Glomerular visceral epithelial cell (primary cell): ENCODE measurements at regions not wholly inside any gene's neighbourhood (a gene's known extent, or its start where the extent isn't known, plus 50 kb on each side); places are given as distances from the start of the nearest gene placed in this dataset.

Experiments used
- DNase-seq: peaks from one replicate; pipeline ENCODE4 v3.0.0-alpha.2; 2016; ENCODE audit errors: extremely low spot score

DNA sequence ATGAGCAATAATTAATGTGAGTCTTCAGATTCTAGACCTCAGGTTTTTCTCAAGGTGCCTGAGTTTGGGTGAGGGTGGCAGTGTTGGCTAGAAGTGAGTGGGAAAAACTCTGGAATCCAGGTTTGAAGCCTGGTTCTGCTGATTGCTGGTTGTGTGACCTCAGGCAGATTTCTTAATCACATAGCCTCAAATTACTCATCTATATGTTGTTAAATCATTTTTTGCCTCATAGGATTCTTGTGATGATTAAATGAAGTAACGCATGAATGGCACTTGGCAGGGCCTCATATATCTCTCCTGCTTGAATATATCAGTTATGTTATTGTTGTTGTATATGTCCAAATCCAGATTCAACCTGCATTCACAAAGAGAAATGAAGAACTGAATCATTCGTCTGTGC lies 60.5 kb downstream of the NR2F2 start:
- DNase-seq: peak; percentile 27

DNA sequence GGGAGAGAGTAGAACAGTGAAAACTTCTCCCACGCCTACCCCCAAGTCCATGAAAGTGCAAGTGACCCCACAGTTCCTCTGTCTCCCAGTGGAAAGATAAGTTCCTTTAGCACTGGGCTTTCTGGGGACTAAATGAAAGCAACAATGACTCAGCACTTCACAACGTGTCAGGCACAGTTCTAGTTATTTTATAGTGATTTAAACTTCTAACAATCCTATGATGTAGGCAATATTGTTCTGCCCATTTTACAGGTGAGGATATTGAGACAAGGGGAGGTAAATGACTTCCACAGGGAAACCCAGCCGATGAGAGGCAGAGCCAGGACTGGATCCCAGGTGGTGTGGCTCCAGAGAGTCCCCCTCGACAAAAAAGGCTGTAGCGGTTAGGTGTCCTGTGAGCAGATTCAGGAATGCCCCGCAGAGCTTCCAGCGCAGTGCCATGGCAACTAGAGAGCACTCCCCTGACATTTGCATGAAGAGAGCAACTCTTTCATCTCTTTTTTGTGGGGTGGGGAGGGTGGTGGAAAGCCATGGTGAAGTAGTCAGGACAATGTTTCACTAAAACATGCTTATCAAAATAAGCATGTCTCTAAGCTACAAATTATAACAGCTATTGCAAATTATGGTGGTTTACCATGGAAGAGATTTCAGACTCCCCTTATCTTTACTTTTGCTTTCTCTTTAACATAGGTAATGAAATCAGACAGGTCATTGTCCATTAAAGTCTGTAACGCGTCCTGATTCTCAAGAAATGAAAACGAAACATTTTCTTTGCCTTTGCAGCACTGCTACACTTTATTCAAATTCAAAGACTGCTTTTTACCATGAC lies 62.1 kb downstream of the NR2F2 start:
- DNase-seq: no peak

DNA sequence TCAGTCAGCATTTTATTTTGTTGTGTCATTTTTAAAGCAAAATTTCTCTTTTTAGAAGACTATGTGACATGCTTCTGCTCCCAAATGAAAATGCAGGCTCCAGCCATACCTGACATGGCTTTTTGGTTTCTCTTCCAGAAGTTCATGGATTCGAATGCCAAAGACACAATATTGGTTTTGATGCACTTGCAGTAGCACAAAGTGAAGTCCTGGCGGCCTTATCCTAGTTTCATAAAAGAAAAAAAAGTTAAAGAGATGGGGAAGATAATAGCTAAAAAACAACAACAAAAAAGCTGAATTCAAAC lies 62.7 kb downstream of the NR2F2 start:
- DNase-seq: no peak

DNA sequence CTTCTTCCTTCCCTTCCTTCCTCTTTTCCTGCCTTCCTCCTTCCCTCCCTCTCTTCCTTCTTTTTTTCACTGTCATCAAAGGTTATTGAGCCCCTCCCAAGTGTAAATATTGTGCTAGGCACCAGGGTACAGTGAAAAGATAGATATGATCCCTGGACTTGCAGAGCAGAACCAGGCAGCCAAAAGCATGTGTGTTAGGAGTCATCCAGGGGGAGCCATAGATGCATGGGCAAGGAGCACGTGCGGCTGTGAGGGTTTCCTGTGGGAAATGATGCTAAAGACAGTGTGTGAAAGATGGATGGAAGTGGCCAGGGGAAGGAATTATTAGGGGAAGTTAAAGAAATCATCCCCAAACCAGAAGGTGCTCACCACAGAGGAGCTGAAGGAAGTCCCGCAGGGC lies 65.2 kb downstream of the NR2F2 start:
- no peak for DNase-seq

DNA sequence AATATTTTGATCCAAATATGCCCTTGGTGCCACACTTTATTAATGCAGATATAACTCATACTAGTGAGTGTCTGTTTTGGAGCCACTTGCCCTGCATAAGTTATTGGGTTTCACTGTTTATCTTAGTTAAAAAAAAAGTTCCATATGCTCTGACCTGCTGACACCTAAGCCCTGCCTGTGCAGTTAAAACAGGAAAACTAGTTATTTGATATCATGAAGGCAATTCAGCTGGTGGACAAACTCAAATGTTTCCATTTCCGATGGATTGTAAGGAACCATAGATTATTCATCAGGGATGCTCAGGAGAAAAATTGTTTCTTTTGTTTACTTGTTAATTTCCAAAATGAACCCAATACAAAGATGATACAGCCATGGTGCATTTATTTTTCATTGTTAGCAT lies 68.3 kb downstream of the NR2F2 start:
- no peak for DNase-seq

DNA sequence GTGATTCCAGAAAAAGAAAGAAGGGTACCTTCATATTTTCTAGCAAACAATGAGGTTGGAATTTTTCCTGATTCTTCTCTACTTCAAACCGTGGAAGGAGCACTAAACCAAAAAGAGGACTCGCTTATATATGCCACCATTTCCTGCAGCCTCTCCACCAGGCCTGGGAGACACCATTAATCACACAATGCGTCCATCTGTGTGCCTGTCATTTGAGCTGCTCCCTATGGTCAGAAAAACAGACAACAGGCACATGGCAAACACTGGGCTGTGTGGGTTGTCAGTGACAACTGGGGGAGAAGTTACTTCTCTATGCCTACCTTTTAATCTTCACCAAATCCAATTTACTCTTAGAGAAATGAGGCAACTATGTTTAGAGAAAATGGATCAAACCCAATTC lies 71.9 kb downstream of the NR2F2 start:
- DNase-seq: no peak

DNA sequence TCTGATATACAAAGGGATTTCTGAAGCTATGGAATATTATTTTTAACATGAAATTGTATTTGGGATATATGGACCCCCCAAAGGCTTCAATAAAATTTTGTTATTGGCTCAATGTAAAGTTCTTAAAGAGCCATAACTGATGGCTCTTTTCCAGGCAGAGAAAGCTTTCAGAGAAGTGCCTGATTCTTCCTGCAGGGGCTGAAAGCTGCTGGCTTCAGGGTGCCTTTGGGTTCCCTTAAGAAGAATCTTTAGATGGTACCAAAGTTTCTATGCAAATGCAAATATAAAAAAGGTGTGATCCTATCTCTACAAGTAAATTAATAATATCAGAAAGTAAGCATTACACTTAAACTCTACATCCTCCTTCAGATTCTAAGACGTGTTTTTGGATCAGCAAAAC lies 72.6 kb downstream of the NR2F2 start:
- DNase-seq: no peak

DNA sequence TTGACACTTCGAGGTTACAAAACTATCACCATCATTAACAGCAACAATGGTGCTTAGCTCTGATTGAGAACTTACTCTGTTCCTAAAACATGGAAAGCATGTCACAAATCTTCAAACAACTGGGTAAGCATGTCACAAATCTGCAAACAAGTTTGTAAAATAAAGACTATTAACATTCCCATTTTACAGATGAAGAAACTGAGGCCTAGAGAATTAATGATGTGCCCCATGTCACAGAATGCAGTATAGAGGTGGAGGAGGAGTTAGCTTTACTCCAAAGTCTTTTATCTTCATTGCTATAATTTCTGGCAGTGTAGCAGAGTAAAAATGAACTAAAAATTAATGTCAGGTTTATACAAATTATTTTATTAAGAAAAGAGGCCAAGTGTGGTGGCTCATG lies 73.4 kb downstream of the NR2F2 start:
- no peak for DNase-seq

DNA sequence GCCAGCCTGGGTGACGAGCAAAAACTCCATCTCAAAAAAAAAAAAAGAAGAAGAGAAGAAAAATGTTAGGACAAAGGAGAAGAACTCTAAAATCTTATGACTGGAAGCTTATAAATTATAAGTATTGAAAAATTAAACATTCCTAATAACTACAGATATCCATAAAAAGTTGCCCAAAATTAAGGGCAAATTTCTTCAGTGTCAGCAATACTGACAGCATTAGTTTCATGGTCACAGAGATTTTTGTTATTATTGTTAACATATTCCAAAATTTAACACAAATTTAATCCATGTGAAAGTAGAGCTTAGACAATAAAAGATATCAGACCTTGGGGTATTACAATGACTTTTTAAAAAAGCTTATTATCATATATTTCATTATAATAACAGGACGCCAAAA lies 74.1 kb downstream of the NR2F2 start:
- no peak for DNase-seq

DNA sequence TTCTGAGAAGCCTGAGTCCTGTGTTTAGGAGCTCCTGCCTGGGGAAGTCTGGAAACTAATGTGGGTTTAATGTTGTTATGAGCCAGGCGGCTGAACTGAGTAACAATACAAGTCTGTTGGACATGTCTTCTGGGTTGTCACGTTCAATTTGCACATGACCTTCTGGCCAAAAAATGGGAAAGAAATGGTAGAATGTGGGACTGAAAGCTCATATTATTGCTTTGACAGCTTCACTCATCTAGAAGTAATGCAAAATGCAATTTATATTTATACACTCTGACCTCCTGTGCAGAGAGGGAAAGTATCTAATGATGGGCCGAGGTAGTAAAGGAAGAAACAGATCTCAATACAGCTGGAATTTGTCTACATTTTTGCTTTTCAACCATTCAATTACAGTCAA lies 75.8 kb downstream of the NR2F2 start:
- DNase-seq: no peak

DNA sequence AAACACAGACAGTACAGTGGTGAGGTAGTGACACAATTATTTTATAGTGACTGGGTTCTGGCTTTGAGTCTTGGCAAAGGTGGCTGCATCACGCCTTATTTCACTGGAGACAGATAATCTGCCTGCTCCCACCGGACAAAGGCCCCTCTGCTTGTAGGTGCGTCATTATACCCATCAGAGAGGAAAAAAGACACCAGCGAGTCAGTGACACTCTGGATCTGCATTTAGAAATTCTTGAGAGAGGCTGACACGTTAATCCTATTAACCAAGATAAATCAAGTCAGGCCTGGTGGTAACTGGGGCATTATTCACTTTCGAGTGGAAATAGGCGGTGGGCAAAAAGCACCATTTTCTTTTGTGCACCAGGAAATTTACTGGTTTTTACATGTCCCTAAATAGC lies 76.2 kb downstream of the NR2F2 start:
- no peak for DNase-seq

DNA sequence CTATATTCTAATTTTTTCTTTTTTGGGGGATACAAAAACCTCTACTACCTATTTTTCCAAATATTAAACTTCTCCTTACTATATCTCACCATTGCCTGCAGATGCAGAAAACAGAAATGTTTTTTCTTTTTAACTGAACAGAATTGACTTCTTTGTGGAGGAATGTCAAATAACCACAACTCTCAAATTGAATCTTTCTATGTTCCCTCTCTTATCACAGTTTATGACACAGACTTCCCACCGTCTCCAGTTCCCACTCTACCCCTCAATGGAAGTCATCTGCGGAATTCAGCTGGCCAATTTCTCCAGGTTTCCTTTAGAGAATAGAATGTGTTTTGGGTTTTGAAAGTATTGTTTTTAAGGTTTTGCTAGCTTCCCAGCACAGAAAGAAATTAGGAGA lies 77.0 kb downstream of the NR2F2 start:
- no peak for DNase-seq

DNA sequence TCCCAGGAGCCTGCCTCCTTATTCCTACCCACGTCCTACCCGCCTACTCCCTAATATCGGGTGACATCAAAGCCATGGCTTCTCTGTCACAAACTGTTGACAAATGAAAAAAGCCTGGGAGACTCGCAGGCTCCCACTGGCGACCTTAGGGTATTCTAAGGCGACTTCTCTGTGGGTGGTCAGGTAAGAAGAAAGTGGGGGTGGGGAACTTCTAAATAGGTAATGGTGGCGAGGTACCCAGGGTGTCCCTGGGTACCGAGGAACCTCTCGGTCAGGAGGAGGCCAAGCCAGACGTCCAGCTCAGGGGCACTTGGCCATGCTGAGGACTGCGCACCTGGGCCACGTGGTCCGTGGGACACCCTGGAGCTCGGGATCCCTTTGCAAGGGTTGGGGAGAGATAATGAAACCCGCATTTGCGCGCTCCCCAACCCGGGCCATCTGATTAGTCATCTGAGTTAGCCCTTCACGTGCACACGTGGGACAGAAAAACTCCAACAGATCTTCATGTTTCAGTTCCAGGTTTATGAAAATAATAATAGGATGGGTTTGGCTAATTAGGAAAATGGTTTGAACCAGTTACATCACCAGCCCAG lies 78.2 kb downstream of the NR2F2 start:
- DNase-seq: no peak

DNA sequence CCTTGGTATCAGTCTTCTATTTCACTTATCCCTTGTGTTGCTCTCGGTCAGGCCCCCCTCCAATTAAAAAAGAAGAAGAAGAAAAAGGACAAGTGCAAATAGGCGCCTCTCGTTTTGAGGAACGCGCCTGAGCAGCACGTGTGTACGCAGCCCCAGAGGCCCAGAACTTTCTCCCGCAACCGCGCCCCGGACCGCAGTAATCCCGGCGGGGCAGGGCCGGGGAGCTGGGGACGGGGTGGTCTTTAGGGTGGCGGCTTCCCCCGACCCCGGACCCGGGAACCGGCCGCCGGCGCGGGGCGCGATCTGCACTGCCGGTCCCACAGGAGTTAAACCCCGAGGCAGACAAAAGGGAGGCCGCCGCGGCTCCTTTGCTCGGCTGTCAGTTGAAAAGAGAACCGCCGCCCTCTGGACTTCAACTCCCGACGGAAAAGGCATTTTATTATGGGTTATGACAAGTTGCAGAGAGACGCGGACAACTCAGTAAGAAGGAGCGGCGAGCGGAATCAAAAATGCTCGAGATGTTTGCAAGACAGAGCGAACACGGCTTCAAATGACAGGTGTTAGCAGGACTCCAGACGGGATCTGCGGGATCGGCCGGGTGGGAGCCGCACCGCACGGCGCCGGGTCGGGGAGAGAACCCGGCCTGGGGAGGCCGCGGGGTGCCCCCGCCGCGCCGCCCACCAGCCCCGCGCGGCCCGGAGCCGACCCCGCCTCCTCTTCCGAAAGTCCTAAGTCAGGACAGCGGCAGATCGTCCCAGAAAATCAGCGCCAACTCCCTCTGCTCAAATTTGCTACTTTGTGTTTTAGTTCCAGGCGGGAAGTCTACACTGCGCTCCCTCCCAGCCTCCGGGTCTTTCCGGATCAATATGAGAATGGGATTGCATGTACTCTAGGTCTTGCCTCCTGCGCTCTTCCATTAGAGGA lies 79.0 kb downstream of the NR2F2 start:
- DNase-seq: no peak

DNA sequence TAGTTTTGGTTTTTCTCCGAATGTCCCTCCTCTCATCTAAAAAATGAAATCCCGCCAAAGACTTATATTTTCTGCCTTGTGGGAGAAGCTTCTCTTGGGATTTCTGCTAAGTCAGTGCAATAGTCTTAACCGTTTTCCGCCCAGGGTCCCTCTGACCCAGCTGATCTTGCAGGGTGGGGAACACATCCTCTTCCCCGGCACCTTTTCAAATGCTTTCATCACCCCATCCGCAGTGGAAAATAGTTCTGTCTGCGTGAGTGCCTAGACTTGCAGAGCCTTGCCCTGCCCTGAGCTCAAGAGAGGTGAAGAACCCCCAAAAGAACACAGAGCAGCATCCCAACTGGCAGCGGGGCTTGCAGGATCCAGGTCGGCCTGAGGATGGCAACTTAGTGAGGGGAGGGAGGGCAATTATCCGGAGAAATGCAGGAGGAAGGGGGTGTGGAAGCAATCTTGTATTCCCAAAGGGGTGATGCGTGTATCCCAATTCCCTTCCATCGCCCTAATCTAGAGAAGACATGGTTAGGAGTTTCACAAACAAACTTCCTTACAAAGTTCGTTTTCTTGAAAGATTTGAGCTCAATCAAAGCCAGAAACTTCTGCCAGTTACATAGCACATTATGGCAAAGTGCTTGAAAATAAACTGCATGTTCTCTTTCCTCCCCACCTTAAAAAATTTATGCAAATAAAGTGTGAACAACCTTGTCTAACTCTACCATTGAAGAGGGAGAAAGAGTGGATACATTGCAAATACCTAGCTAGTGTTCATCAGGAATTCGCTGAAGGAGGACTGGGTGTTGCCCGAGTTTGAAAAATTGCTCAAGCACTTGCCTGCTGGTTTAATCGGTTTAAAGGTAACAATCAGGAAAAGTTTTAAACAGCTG lies 79.9 kb downstream of the NR2F2 start:
- DNase-seq: no peak

DNA sequence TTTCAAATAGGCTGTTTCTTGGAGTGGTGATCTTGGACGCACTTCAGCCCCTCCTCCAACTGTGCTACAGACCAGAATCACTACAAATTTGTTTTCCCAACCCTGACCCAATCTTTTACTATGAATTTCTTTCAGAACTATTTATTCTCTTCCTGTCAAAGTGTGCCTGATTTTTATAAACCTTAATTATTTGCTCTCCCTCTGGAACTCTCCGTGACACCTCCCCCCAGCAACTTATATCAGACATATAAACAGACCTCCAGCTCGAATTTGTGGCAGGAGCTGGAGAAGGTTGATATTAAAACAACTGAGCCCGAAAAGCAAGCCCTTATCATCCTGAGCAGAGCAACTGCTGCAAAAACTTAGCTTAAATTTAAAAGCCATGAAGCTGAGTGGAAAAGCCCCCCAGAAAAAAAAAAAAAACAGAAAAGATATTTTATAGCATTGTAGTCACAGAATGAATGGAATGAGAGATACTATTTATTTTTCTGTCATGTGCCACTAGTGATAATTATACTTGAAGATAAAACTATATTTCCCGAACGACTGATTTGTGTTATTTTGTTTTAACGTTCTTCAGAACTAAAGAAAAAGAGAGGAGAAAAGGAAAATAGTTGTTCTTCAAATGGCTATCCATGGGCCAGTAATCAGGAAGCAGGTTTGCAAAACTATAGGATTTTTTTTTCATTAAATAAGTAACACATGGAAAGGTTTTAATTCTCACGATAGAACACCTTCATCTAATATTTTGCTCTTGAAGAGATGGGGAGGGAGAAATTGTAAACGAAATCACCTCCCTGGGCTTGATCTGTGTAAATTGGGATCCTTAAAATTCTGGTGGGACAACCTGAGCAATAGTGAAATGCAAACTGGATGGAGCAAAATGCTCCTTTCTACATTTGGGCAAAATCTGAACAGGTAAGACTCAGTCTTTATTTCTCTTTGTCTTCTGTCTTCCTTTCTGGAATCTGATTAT lies 80.8 kb downstream of the NR2F2 start:
- no peak for DNase-seq

DNA sequence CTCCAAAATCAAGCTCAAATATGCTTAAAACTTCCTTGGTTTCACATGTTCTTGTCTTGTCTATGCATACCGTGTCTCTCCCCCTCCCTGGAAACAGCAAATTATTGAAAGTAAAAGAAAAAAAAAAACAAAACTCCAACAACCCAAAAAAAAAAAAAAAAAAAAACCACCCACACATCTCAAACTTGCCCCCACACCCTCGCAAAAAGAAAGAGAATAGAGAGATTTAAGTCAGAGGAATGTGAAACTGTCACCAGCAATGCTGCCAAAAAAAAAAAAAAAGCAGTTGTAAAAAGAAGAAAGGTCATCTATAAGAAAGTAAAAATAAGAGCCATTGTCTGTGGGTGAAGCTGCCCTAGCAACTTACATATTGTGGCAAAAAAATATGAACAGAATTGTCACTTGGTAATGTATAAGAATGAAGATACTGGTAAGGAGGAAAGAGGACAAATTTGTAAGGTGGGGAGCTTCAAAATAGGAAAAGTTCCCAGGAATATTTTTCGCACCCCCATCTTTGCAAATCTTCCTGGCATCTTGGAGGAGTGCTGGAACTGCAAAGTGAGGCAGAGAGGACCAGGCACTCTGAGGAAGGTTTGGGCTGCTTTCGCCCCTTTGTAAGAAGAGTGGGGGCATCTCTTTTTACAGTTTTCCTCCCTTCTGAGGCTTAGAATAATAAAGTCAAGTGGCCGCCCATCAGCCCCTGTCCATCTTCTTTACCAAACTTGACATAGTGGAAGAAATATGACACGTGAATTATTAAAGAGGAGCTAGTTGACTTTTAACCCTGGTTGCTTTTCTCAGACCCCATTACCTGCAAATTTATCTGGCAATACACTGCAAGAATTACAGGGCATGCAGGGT lies 81.8 kb downstream of the NR2F2 start:
- no peak for DNase-seq

DNA sequence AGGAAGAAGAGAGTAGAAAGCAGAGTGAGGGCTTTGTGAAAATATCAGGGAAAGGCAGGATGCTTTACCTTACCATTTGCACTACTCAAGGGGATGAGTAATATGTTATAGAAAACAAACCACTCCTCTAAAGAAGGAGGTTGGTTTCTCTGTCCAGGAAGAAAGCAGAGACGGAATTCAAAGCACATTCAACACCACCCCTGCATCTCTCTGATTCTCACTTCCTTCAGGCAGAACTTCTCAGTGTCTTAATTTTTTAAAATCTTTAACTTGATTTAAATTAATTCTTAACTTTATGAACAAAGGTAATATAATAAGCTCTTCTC lies 82.4 kb downstream of the NR2F2 start:
- DNase-seq: no peak

DNA sequence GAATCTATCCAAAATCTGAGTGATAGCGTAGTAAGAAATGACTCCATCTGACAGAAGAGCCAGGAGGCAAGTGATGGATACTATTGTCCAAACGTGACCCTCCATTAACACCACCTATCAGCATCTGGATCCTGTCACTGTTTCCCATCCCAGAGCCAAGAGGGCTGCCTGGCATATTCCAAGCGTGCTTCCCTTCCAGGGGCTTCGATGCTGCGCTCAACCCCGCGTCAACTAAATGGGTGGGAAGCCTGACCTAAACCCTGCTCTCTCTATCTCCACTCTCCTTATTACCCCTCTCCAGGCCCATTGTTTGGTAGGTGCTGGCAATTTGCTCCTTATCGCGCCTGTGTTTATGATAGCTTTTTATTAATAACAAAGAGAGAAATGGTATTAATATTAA lies 83.2 kb downstream of the NR2F2 start:
- DNase-seq: no peak

DNA sequence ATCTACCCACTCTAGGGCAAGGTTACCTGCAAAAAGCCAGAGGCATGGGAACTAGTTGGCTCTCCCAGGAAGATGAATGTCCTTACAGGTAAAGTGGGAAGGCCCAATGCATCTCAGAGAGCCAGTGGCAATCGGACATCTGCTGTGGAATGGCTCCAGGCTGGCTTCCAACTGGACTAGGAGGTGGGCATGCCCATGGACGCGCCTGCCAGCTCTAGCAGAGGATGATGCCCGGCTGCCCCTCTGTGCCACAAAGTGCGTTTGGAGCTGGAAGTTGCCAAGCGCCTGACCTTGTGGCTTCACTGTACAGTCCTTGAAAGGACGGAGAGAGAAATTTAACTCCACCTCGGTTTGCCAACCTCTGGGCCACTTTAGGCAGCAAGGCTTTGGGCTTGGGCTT lies 84.4 kb downstream of the NR2F2 start:
- DNase-seq: no peak
